ENCODE measurements at regions not wholly inside any gene's neighbourhood (a gene's known extent, or its start where the extent isn't known, plus 50 kb on each side); places are given as distances from the start of the nearest gene placed in this dataset.

DNA sequence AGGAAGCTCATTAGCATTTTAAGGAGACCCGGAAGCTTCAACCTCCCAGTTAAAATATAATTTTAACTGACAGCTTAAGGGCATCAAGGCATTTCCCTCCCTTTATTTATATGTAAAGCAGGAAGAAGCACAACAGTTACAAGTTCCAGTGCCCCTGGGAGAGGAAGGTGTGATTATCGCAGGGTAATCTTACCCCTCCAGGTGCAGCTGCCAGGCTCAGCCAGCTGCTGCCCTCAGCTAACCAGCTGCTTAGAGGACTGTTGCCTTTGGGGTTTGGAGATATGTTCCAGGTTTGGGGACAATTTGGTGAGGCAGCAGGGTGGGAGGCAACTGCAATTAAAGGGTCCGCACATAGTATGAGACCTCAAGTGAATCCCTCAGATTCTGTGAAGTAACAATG lies 55.3 kb upstream of the SETBP1 start:
- no peak for DNase-seq

- no peak for DNase-seq
Measured at GRCh38 chr18:44626236-44626635, 54.5 kb upstream of the SETBP1 start.

DNA sequence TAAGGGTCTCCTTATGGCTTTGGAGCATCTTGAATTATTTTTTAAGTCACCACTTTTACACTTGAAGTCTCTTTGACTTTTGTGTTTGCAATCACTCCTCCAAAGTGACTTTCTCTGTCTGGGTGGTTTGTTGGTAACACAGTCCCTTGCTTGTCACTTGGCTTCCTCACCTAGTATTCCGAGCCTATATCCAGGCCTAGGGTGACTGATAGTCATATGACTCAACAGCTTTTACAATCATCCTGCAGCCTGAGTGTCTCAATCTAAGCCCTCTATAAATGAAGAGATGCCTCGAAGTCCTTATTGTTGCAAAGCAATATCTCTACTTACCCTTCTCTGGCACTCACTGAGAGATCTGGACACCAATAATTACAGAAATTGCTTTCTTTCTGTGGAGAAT lies 53.9 kb upstream of the SETBP1 start:
- DNase-seq, result no peak

- peak; percentile 8 for DNase-seq
Measured at GRCh38 chr18:44627280-44627679, 53.4 kb upstream of the SETBP1 start.

GRCh38 chr18:44629406-44629805 lies 51.3 kb upstream of the SETBP1 start:
- DNase-seq, result no peak

DNA sequence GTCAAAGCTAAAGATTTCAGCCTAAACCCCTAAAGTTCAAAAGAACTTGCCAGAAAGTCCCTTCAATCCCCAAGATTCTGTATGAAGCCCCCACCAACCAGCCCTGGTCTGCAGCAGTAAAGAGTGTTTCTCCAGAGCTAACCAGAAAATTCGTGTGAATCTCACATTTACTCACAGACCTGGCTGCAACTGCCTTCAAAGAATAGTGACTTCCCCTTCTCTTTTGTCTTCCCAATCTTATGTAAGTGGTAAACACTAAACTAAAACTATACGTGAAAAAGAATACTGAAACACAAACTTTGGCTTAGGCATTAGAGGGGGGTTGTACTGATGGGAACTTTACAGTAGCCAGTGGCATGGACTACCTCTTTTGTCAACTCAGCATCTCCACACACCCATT lies 50.6 kb upstream of the SETBP1 start:
- no peak for DNase-seq

All from inflammatory macrophage treated with lipopolysaccharide for 4 hours (primary cell).